ENCODE measurements at regions not wholly inside any gene's neighbourhood (a gene's known extent, or its start where the extent isn't known, plus 50 kb on each side); places are given as distances from the start of the nearest gene placed in this dataset.

DNA sequence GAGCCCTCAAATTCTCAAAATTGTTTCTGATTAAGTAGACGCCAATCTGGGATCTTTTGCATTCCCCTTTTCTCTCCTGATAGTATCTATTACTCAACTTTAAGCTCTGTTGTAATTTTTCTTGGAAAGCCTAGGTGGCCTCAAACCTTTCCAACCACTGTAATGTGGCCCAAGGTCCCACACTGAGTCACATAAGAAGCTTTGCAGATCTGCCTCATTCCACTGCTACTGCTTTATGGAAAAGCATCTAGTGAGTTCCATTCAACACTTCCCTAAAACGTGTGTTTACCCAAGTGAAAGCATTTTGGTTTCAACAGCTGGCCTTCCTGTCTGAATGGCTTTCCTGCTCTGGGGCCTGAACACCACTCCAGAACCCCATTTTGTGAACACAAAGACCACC, 493.6 kb upstream of the SPHKAP start:
- TF ChIP-seq, protein P1, sequence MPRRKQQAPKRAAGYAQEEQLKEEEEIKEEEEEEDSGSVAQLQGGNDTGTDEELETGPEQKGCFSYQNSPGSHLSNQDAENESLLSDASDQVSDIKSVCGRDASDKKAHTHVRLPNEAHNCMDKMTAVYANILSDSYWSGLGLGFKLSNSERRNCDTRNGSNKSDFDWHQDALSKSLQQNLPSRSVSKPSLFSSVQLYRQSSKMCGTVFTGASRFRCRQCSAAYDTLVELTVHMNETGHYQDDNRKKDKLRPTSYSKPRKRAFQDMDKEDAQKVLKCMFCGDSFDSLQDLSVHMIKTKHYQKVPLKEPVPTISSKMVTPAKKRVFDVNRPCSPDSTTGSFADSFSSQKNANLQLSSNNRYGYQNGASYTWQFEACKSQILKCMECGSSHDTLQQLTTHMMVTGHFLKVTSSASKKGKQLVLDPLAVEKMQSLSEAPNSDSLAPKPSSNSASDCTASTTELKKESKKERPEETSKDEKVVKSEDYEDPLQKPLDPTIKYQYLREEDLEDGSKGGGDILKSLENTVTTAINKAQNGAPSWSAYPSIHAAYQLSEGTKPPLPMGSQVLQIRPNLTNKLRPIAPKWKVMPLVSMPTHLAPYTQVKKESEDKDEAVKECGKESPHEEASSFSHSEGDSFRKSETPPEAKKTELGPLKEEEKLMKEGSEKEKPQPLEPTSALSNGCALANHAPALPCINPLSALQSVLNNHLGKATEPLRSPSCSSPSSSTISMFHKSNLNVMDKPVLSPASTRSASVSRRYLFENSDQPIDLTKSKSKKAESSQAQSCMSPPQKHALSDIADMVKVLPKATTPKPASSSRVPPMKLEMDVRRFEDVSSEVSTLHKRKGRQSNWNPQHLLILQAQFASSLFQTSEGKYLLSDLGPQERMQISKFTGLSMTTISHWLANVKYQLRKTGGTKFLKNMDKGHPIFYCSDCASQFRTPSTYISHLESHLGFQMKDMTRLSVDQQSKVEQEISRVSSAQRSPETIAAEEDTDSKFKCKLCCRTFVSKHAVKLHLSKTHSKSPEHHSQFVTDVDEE (CRISPR knock-in tag; IDR thresholded peaks at IDR 0.05), result no peak
- TF ChIP-seq ARNTL (CRISPR knock-in tag; IDR thresholded peaks at IDR 0.05; ENCODE audit: borderline replicate concordance, low read depth) (no peak), TCF4 (CRISPR knock-in tag; IDR thresholded peaks at IDR 0.05; ENCODE audit: borderline replicate concordance) (no peak), ESRRG (CRISPR knock-in tag; IDR thresholded peaks at IDR 0.05) (no peak), RARB (CRISPR knock-in tag; IDR thresholded peaks at IDR 0.05) (no peak), ZNF70 (CRISPR knock-in tag; IDR thresholded peaks at IDR 0.05) (no peak), BACH2 (CRISPR knock-in tag; IDR thresholded peaks at IDR 0.05; ENCODE audit: borderline replicate concordance) (no peak), ISL1 (CRISPR knock-in tag; IDR thresholded peaks at IDR 0.05) (no peak), ZFP30 (CRISPR knock-in tag; IDR thresholded peaks at IDR 0.05) (no peak), ZC3H10 (CRISPR knock-in tag; IDR thresholded peaks at IDR 0.05) (no peak), GLIS3 (CRISPR knock-in tag; IDR thresholded peaks at IDR 0.05) (no peak)
- TF ChIP-seq, protein P2, sequence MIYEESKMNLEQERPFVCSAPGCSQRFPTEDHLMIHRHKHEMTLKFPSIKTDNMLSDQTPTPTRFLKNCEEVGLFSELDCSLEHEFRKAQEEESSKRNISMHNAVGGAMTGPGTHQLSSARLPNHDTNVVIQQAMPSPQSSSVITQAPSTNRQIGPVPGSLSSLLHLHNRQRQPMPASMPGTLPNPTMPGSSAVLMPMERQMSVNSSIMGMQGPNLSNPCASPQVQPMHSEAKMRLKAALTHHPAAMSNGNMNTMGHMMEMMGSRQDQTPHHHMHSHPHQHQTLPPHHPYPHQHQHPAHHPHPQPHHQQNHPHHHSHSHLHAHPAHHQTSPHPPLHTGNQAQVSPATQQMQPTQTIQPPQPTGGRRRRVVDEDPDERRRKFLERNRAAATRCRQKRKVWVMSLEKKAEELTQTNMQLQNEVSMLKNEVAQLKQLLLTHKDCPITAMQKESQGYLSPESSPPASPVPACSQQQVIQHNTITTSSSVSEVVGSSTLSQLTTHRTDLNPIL (CRISPR knock-in tag; IDR thresholded peaks at IDR 0.05; ENCODE audit: low read depth), result no peak
- TF ChIP-seq, protein P3, sequence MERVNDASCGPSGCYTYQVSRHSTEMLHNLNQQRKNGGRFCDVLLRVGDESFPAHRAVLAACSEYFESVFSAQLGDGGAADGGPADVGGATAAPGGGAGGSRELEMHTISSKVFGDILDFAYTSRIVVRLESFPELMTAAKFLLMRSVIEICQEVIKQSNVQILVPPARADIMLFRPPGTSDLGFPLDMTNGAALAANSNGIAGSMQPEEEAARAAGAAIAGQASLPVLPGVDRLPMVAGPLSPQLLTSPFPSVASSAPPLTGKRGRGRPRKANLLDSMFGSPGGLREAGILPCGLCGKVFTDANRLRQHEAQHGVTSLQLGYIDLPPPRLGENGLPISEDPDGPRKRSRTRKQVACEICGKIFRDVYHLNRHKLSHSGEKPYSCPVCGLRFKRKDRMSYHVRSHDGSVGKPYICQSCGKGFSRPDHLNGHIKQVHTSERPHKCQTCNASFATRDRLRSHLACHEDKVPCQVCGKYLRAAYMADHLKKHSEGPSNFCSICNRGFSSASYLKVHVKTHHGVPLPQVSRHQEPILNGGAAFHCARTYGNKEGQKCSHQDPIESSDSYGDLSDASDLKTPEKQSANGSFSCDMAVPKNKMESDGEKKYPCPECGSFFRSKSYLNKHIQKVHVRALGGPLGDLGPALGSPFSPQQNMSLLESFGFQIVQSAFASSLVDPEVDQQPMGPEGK (CRISPR knock-in tag; IDR thresholded peaks at IDR 0.05; ENCODE audit: borderline replicate concordance), result no peak
- TF ChIP-seq, protein P4, sequence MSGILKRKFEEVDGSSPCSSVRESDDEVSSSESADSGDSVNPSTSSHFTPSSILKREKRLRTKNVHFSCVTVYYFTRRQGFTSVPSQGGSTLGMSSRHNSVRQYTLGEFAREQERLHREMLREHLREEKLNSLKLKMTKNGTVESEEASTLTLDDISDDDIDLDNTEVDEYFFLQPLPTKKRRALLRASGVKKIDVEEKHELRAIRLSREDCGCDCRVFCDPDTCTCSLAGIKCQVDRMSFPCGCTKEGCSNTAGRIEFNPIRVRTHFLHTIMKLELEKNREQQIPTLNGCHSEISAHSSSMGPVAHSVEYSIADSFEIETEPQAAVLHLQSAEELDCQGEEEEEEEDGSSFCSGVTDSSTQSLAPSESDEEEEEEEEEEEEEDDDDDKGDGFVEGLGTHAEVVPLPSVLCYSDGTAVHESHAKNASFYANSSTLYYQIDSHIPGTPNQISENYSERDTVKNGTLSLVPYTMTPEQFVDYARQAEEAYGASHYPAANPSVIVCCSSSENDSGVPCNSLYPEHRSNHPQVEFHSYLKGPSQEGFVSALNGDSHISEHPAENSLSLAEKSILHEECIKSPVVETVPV (CRISPR knock-in tag; IDR thresholded peaks at IDR 0.05), result no peak

Measured in SK-N-SH treated with all-trans-retinoic acid at 6 μM for 48 hours (cell line).